D721Med (cell line): ENCODE measurements at regions not wholly inside any gene's neighbourhood (a gene's known extent, or its start where the extent isn't known, plus 50 kb on each side); places are given as distances from the start of the nearest gene placed in this dataset.
"Not testable (repeated sequence)": the region's sequence is repeated elsewhere in the genome, so short reads cannot be mapped to it uniquely, and the experiment has no call there.

Experiments used
- DNase-seq: peaks from one replicate; pipeline ENCODE4 v3.0.0; 2011; ENCODE audit warnings: low spot score; ENCODE audit not compliant: insufficient read length
- FAIRE-seq: peaks from 2 replicates; lab custom pipeline; 2011; peaks lifted over from hg19 to GRCh38; lab: Jason Lieb, UNC
- CTCF ChIP-seq: IDR thresholded peaks from 2 replicates; pipeline ENCODE4 v1.5.1; 2012; ENCODE audit warnings: mild to moderate bottlenecking, control low read depth; ENCODE audit not compliant: insufficient read depth; ENCODE audit errors: missing control alignments

DNA sequence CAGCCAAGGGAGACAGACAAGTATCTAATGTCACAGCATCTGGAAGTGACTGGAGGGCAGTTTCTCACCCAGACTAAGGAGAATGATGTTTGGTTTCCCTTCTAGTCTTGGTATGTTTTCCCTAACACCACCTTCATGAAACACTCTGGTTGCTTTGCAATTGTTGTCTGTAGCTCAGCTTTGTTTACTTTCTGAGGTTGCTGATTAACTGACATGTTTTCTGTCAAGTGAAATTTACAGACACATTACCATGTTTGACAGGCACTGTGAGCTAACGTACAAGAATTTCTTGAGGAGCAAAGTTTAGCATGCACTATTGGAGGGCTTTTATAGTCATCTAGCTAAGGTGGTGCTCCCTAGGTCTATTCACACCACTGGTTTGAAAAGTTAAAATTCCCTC lies 131.6 kb upstream of the NECTIN3 start:
- DNase-seq (no peak), FAIRE-seq (no peak)
- no peak for TF ChIP-seq CTCF

DNA sequence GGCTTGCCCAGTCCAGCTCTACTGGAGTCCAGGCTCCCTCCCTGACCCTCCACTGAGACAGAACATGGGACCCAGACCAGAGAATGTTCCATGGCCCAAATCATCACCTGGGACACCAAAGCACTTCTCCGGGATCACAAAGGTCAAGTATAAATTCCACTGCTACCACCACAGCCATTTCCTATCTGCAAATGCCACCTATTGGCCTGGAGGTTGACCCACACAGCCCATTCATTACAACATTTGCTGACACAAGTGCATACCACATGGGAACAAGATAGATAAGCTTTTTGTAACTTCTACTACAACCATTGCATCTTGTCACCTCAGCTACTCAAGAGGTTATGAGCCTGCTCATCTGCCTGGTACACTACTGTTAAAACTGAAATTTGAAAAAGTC lies 126.8 kb upstream of the NECTIN3 start:
- TF ChIP-seq CTCF: no peak
- FAIRE-seq: no peak

GRCh38 chr3:110946810-110947209 lies 124.8 kb upstream of the NECTIN3 start:
- FAIRE-seq (no peak), DNase-seq (no peak)
- no peak for TF ChIP-seq CTCF

More for the DNA sequence above, 126.8 kb upstream of the NECTIN3 start:
- no peak for DNase-seq

DNA sequence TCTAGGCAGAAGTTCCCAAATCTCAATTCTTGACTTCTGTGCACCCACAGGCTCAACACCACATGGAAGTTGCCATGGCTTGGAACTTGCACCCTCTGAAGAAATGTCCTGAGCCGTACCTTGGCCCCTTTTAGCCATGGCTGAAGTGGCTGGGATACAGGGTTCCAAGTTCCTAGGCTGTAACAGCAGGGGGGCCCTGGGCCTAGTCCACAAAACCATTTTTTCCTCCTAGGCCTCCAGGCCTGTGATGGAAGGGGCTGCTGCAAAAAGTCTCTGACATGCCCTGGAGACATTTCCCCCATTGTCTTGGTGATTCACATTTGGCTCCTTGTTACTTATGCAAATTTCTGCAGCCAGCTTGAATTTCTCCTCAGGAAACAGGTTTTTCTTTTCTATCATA lies 122.4 kb upstream of the NECTIN3 start:
- not testable (repeated sequence) for DNase-seq, FAIRE-seq

DNA sequence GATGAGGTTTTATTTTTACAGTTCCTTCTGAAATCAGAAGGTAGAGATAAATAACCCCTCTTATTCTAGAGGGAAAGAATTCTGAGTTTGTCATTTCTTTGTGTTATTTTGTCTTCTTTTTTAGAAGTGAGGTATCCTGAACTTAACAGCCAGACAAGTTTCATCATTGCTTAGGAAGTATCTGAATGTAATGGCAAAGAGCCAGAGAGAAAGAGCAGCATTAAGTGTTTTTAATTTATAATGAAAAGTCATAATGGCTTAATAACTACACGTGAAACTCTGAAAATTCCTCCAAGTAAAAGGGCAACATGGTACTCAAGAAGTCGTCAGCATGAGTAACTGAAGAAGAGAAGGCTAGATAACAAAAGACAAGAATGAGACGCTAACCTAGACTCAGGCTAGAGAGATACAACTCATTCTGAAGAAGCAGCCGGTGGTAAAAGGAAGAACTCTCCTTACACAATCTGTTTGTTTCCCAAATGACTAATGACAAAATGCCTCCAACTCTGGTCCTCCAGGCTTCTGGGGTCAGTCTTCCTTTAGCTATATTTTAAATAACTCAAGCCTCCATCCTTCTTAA lies 116.2 kb upstream of the NECTIN3 start:
- FAIRE-seq (no peak), DNase-seq (no peak)
- no peak for TF ChIP-seq CTCF

- FAIRE-seq (no peak), DNase-seq (no peak)
- no peak for TF ChIP-seq CTCF
Measured at GRCh38 chr3:110956081-110956480, 115.5 kb upstream of the NECTIN3 start.

GRCh38 chr3:110957247-110958025 lies 114.2 kb upstream of the NECTIN3 start:
- DNase-seq: no peak
- TF ChIP-seq CTCF: no peak
- no peak for FAIRE-seq
